ENCODE measurements at regions not wholly inside any gene's neighbourhood (a gene's known extent, or its start where the extent isn't known, plus 50 kb on each side); places are given as distances from the start of the nearest gene placed in this dataset.

GRCh38 chr3:74304424-74304823, 310.0 kb downstream of the CNTN3 start:
- Histone ChIP-seq H3K9ac (ENCODE audit: insufficient read depth in 1 of 2, low read length in 2 of 2) (no peak overlapping the region), H3K27ac (ENCODE audit: low read depth in 1 of 2, low read length in 1 of 2) (no peak overlapping the region), H3K4me1 (ENCODE audit: control insufficient read depth in 5 of 5, insufficient read depth in 5 of 5, low read length in 5 of 5) (no peaks in the 10 kb centered on the region), H3K36me3 (ENCODE audit: control insufficient read depth in 4 of 4, insufficient read depth in 4 of 4, low read length in 4 of 4) (peaks cover 0 to 7% (median 3%) of the 10 kb centered on the region in 4 donors), H3K4me3 (no peak overlapping the region), H3K9me3 (ENCODE audit: control insufficient read depth in 4 of 4, insufficient read depth in 3 of 4, low read length in 3 of 4) (peaks cover 0 to 2% (median 0%) of the 10 kb centered on the region in 4 donors), H3K27me3 (ENCODE audit: control insufficient read depth in 3 of 3, insufficient read depth in 3 of 3, low read length in 2 of 3) (no peaks in the 10 kb centered on the region)
- ATAC-seq (ENCODE audit: insufficient read depth, low FRiP score) (no peak), DNase-seq (no peak)
- 89 to 92% methylated on average over 1 of the region's 1 CpG for WGBS, 2 donors
- TF ChIP-seq, protein P1, sequence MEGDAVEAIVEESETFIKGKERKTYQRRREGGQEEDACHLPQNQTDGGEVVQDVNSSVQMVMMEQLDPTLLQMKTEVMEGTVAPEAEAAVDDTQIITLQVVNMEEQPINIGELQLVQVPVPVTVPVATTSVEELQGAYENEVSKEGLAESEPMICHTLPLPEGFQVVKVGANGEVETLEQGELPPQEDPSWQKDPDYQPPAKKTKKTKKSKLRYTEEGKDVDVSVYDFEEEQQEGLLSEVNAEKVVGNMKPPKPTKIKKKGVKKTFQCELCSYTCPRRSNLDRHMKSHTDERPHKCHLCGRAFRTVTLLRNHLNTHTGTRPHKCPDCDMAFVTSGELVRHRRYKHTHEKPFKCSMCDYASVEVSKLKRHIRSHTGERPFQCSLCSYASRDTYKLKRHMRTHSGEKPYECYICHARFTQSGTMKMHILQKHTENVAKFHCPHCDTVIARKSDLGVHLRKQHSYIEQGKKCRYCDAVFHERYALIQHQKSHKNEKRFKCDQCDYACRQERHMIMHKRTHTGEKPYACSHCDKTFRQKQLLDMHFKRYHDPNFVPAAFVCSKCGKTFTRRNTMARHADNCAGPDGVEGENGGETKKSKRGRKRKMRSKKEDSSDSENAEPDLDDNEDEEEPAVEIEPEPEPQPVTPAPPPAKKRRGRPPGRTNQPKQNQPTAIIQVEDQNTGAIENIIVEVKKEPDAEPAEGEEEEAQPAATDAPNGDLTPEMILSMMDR (IDR thresholded peaks at IDR 0.05; ENCODE audit: control extremely low read depth, extremely low read depth) = no peak

GRCh38 chr3:74303711-74304110, 310.7 kb downstream of the CNTN3 start:
- 73 to 76% methylated on average over 2 of the region's 2 CpGs for WGBS, 2 donors
- Histone ChIP-seq H3K9me3 (ENCODE audit: control insufficient read depth in 4 of 4, insufficient read depth in 3 of 4, low read length in 3 of 4) (peaks cover 0 to 2% (median 0%) of the 10 kb centered on the region in 4 donors), H3K4me1 (ENCODE audit: control insufficient read depth in 5 of 5, insufficient read depth in 5 of 5, low read length in 5 of 5) (no peaks in the 10 kb centered on the region), H3K4me3 (no peak overlapping the region), H3K9ac (ENCODE audit: insufficient read depth in 1 of 2, low read length in 2 of 2) (no peak overlapping the region), H3K36me3 (ENCODE audit: control insufficient read depth in 4 of 4, insufficient read depth in 4 of 4, low read length in 4 of 4) (peaks cover 0 to 7% (median 3%) of the 10 kb centered on the region in 4 donors), H3K27ac (ENCODE audit: low read depth in 1 of 2, low read length in 1 of 2) (no peak overlapping the region), H3K27me3 (ENCODE audit: control insufficient read depth in 3 of 3, insufficient read depth in 3 of 3, low read length in 2 of 3) (no peaks in the 10 kb centered on the region)
- TF ChIP-seq, protein P1 (IDR thresholded peaks at IDR 0.05; ENCODE audit: control extremely low read depth, extremely low read depth) = no peak
- ATAC-seq (ENCODE audit: insufficient read depth, low FRiP score) (no peak), DNase-seq (no peak)

DNA sequence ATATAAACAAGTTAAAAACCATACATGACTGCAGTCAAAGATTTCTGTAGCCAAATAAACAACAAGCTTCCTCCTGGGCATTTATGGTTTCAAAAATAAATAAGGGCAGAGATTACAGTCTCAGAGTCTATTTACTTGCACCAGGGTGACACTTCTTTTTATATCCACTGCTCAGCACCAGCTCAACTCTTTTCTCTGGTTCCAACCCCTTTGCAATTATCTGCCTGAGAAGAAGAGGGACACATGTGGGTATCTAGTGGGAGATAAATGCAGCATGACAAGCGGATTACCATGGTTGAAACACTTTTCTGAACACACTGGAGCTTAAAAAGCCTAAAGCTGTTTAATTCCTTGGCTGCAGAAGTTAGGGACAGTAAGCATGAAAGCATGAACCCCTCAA, 311.5 kb downstream of the CNTN3 start:
- TF ChIP-seq, protein P1 (IDR thresholded peaks at IDR 0.05; ENCODE audit: control extremely low read depth, extremely low read depth) = no peak
- ATAC-seq (ENCODE audit: insufficient read depth, low FRiP score) (no peak), DNase-seq (no peak)
- WGBS, 2 donors = 68 to 72% methylated on average over 1 of the region's 1 CpG
- Histone ChIP-seq H3K4me3 (no peak overlapping the region), H3K4me1 (ENCODE audit: control insufficient read depth in 5 of 5, insufficient read depth in 5 of 5, low read length in 5 of 5) (no peaks in the 10 kb centered on the region), H3K27ac (ENCODE audit: low read depth in 1 of 2, low read length in 1 of 2) (no peak overlapping the region), H3K27me3 (ENCODE audit: control insufficient read depth in 3 of 3, insufficient read depth in 3 of 3, low read length in 2 of 3) (no peaks in the 10 kb centered on the region), H3K9ac (ENCODE audit: insufficient read depth in 1 of 2, low read length in 2 of 2) (no peak overlapping the region), H3K36me3 (ENCODE audit: control insufficient read depth in 4 of 4, insufficient read depth in 4 of 4, low read length in 4 of 4) (peaks cover 0 to 7% (median 3%) of the 10 kb centered on the region in 4 donors), H3K9me3 (ENCODE audit: control insufficient read depth in 4 of 4, insufficient read depth in 3 of 4, low read length in 3 of 4) (peaks cover 0 to 2% (median 0%) of the 10 kb centered on the region in 4 donors)

- Histone ChIP-seq H3K9ac (ENCODE audit: insufficient read depth in 1 of 2, low read length in 2 of 2) (no peak overlapping the region), H3K4me1 (ENCODE audit: control insufficient read depth in 5 of 5, insufficient read depth in 5 of 5, low read length in 5 of 5) (no peaks in the 10 kb centered on the region), H3K9me3 (ENCODE audit: control insufficient read depth in 4 of 4, insufficient read depth in 3 of 4, low read length in 3 of 4) (peaks cover 0 to 2% (median 0%) of the 10 kb centered on the region in 4 donors), H3K27me3 (ENCODE audit: control insufficient read depth in 3 of 3, insufficient read depth in 3 of 3, low read length in 2 of 3) (no peaks in the 10 kb centered on the region), H3K36me3 (ENCODE audit: control insufficient read depth in 4 of 4, insufficient read depth in 4 of 4, low read length in 4 of 4) (peaks cover 0 to 10% (median 3%) of the 10 kb centered on the region in 4 donors), H3K27ac (ENCODE audit: low read depth in 1 of 2, low read length in 1 of 2) (no peak overlapping the region), H3K4me3 (no peak overlapping the region)
- no peak for DNase-seq
- 67 to 86% methylated on average over 1 of the region's 1 CpG for WGBS, 2 donors
- TF ChIP-seq, protein P1 (IDR thresholded peaks at IDR 0.05; ENCODE audit: control extremely low read depth, extremely low read depth) = no peak
- no peak for ATAC-seq (ENCODE audit: insufficient read depth, low FRiP score)
Observed at GRCh38 chr3:74302281-74302680, 312.2 kb downstream of the CNTN3 start.

All from lung (tissue), 11 donors.